ENCODE measurements at regions not wholly inside any gene's neighbourhood (a gene's known extent, or its start where the extent isn't known, plus 50 kb on each side); places are given as distances from the start of the nearest gene placed in this dataset.

GRCh38 chr4:114302472-114302871 lies 296.1 kb upstream of the UGT8 start:
- H3K36me3 ChIP-seq: no peaks in the 10 kb centered on the region
- no peak for DNase-seq
- H3K4me3 ChIP-seq: no peak overlapping the region
- peaks cover 13% of the 10 kb centered on the region for H3K9me3 ChIP-seq (replicated peaks)
- TF ChIP-seq, protein P1, sequence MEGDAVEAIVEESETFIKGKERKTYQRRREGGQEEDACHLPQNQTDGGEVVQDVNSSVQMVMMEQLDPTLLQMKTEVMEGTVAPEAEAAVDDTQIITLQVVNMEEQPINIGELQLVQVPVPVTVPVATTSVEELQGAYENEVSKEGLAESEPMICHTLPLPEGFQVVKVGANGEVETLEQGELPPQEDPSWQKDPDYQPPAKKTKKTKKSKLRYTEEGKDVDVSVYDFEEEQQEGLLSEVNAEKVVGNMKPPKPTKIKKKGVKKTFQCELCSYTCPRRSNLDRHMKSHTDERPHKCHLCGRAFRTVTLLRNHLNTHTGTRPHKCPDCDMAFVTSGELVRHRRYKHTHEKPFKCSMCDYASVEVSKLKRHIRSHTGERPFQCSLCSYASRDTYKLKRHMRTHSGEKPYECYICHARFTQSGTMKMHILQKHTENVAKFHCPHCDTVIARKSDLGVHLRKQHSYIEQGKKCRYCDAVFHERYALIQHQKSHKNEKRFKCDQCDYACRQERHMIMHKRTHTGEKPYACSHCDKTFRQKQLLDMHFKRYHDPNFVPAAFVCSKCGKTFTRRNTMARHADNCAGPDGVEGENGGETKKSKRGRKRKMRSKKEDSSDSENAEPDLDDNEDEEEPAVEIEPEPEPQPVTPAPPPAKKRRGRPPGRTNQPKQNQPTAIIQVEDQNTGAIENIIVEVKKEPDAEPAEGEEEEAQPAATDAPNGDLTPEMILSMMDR (IDR thresholded peaks at IDR 0.05; ENCODE audit: borderline replicate concordance): no peak
- intact Hi-C loops (cut with micrococcal nuclease): no loop called here
- no peaks in the 10 kb centered on the region for H3K27me3 ChIP-seq (ENCODE audit: low read depth)
- no peak overlapping the region for H3K27ac ChIP-seq (replicated peaks)
- H3K4me1 ChIP-seq: no peaks in the 10 kb centered on the region

GRCh38 chr4:114304046-114304445 lies 294.6 kb upstream of the UGT8 start:
- Histone ChIP-seq H3K4me1 (no peaks in the 10 kb centered on the region), H3K27ac (replicated peaks) (no peak overlapping the region), H3K27me3 (ENCODE audit: low read depth) (no peaks in the 10 kb centered on the region), H3K36me3 (no peaks in the 10 kb centered on the region), H3K4me3 (no peak overlapping the region), H3K9me3 (replicated peaks) (peaks cover 10% of the 10 kb centered on the region)
- TF ChIP-seq, protein P1 (IDR thresholded peaks at IDR 0.05; ENCODE audit: borderline replicate concordance): no peak
- intact Hi-C loops (cut with micrococcal nuclease): no loop called here
- no peak for DNase-seq

- Histone ChIP-seq H3K9me3 (replicated peaks) (peaks cover 10% of the 10 kb centered on the region), H3K4me1 (no peaks in the 10 kb centered on the region), H3K36me3 (no peaks in the 10 kb centered on the region), H3K27me3 (ENCODE audit: low read depth) (no peaks in the 10 kb centered on the region), H3K27ac (replicated peaks) (no peak overlapping the region), H3K4me3 (no peak overlapping the region)
- TF ChIP-seq, protein P1 (IDR thresholded peaks at IDR 0.05; ENCODE audit: borderline replicate concordance): no peak
- intact Hi-C loops (cut with micrococcal nuclease): no loop called here
- DNase-seq: no peak
Observed at GRCh38 chr4:114304567-114304966, 294.0 kb upstream of the UGT8 start.

GRCh38 chr4:114306946-114307345 lies 291.7 kb upstream of the UGT8 start:
- TF ChIP-seq, protein P1 (IDR thresholded peaks at IDR 0.05; ENCODE audit: borderline replicate concordance): no peak
- Histone ChIP-seq H3K4me1 (no peaks in the 10 kb centered on the region), H3K27me3 (ENCODE audit: low read depth) (no peaks in the 10 kb centered on the region), H3K36me3 (no peaks in the 10 kb centered on the region), H3K9me3 (replicated peaks) (no peaks in the 10 kb centered on the region), H3K4me3 (no peak overlapping the region), H3K27ac (replicated peaks) (no peak overlapping the region)
- no peak for DNase-seq
- intact Hi-C loops (cut with micrococcal nuclease): no loop called here

DNA sequence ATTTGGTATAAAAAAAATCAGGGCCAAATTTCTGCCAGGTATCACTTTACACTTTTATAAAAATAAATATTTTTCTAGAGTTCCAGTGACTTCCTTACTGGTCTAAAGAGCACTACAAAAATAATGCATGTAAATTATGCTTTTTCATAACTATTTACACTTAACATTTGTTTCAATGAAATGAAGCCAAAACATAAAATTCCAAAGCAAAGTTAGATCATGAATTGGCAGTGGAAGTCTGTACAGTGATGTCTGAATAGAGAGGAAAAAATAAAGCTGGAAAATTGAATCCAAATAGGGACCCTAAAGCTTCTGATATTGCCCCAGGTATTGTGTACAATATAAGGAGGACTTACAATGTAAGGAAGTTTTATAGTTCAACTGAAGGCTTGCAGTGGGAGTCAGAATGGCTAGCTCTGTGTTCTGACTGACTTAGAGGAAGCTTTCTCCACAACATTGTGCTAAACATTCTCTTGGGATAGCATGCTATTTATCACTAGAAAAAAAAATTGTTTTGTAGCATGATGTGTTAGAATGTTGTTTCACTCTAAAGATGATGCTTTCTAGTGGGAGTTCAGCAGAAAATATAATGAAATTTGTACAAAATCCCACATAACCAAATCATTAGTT lies 288.2 kb upstream of the UGT8 start:
- DNase-seq: no peak
- no peaks in the 10 kb centered on the region for H3K27me3 ChIP-seq (ENCODE audit: low read depth)
- intact Hi-C loops (cut with micrococcal nuclease): no loop called here
- no peaks in the 10 kb centered on the region for H3K36me3 ChIP-seq
- H3K4me1 ChIP-seq: no peaks in the 10 kb centered on the region
- TF ChIP-seq, protein P1 (IDR thresholded peaks at IDR 0.05; ENCODE audit: borderline replicate concordance): no peak
- H3K27ac ChIP-seq (replicated peaks): no peak overlapping the region
- peaks cover 15% of the 10 kb centered on the region for H3K9me3 ChIP-seq (replicated peaks)
- no peak overlapping the region for H3K4me3 ChIP-seq
